H9 (cell line): ENCODE measurements at regions not wholly inside any gene's neighbourhood (a gene's known extent, or its start where the extent isn't known, plus 50 kb on each side); places are given as distances from the start of the nearest gene placed in this dataset.

ENCODE experiments used
- DNase-seq: peaks from one replicate; pipeline ENCODE4 v3.0.0-alpha.2; 2017
- H2AFZ ChIP-seq: one replicate; pipeline ENCODE4 v1.6.1; 2013; ENCODE audit warnings: mild to moderate bottlenecking, low read length, control low read depth, moderate library complexity
- H2AK5ac ChIP-seq: 2 replicates; pipeline ENCODE4 v1.6.1; 2013; ENCODE audit warnings: low read length, control low read depth, mixed read lengths; ENCODE audit not compliant: insufficient read length
- H2BK120ac ChIP-seq: one replicate; pipeline ENCODE4 v1.6.1; 2013; ENCODE audit warnings: low read depth, mild to moderate bottlenecking, low read length, control low read depth, inconsistent platforms; ENCODE audit not compliant: poor library complexity, severe bottlenecking
- H2BK12ac ChIP-seq: 2 replicates; pipeline ENCODE4 v1.6.1; 2013; ENCODE audit warnings: low read length, control low read depth, mixed read lengths, low read depth; ENCODE audit not compliant: insufficient read length
- H2BK15ac ChIP-seq: 2 replicates; pipeline ENCODE4 v1.6.1; 2013; ENCODE audit warnings: low read depth, low read length, control low read depth
- H2BK20ac ChIP-seq: one replicate; pipeline ENCODE4 v1.6.1; 2013; ENCODE audit warnings: low read depth, mild to moderate bottlenecking, low read length, control low read depth, inconsistent platforms; ENCODE audit not compliant: poor library complexity, severe bottlenecking
- H2BK5ac ChIP-seq: 2 replicates; pipeline ENCODE4 v1.6.1; 2013; ENCODE audit warnings: low read length, control low read depth, mixed read lengths; ENCODE audit not compliant: insufficient read length
- H3K14ac ChIP-seq: 2 replicates; pipeline ENCODE4 v1.6.1; 2013; ENCODE audit warnings: low read length, control low read depth; ENCODE audit not compliant: insufficient read depth
- H3K18ac ChIP-seq: 2 replicates; pipeline ENCODE4 v1.6.1; 2013; ENCODE audit warnings: low read depth, mild to moderate bottlenecking, mixed read lengths, low read length, control low read depth; ENCODE audit not compliant: insufficient read length
- H3K23ac ChIP-seq: 2 replicates; pipeline ENCODE4 v1.6.1; 2013; ENCODE audit warnings: low read length, control low read depth, mixed read lengths, low read depth; ENCODE audit not compliant: insufficient read length
- H3K23me2 ChIP-seq: 2 replicates; pipeline ENCODE4 v1.6.1; 2013; ENCODE audit warnings: low read depth, mild to moderate bottlenecking, mixed read lengths, low read length, control low read depth; ENCODE audit not compliant: insufficient read length, poor library complexity, severe bottlenecking
- H3K27ac ChIP-seq: 2 replicates; pipeline ENCODE4 v1.5.1; 2013; ENCODE audit warnings: low read length, control low read depth, mixed read lengths, low read depth; ENCODE audit not compliant: insufficient read length
- H3K27me3 ChIP-seq: 2 replicates; pipeline ENCODE4 v1.6.1; 2013; ENCODE audit warnings: low read length, control low read depth, inconsistent platforms; ENCODE audit not compliant: insufficient read depth
- H3K4ac ChIP-seq: 2 replicates; pipeline ENCODE4 v1.6.1; 2013; ENCODE audit warnings: low read depth, mild to moderate bottlenecking, control low read depth, inconsistent platforms, low read length, moderate library complexity
- H3K4me1 ChIP-seq: 2 replicates; pipeline ENCODE4 v1.6.1; 2013; ENCODE audit warnings: low read length, control low read depth, inconsistent platforms; ENCODE audit not compliant: insufficient read depth
- H3K4me2 ChIP-seq: 2 replicates; pipeline ENCODE4 v1.6.1; 2013; ENCODE audit warnings: low read length, control low read depth, mixed read lengths; ENCODE audit not compliant: insufficient read length, insufficient read depth
- H3K56ac ChIP-seq: 2 replicates; pipeline ENCODE4 v1.6.1; 2013; ENCODE audit warnings: low read depth, mild to moderate bottlenecking, mixed read lengths, low read length, control low read depth; ENCODE audit not compliant: insufficient read length
- H3K79me1 ChIP-seq: 2 replicates; pipeline ENCODE4 v1.6.1; 2013; ENCODE audit warnings: low read depth, mild to moderate bottlenecking, moderate library complexity, low read length, control low read depth, inconsistent platforms; ENCODE audit not compliant: insufficient read depth, poor library complexity, severe bottlenecking
- H3K79me2 ChIP-seq: 2 replicates; pipeline ENCODE4 v1.6.1; 2013; ENCODE audit warnings: low read length, control low read depth, inconsistent platforms; ENCODE audit not compliant: insufficient read depth
- H3K9ac ChIP-seq: 2 replicates; pipeline ENCODE4 v1.6.1; 2013; ENCODE audit warnings: low read length, control low read depth, mixed read lengths; ENCODE audit not compliant: insufficient read length; ENCODE audit errors: extremely low read depth
- H3K9me3 ChIP-seq: one replicate; pipeline ENCODE4 v1.6.1; 2013; ENCODE audit warnings: low read depth, low read length, inconsistent platforms; ENCODE audit not compliant: control insufficient read depth
- H3T11ph ChIP-seq: one replicate; pipeline ENCODE4 v1.6.1; 2013; ENCODE audit warnings: mild to moderate bottlenecking, low read length, control low read depth, inconsistent platforms
- H4K20me1 ChIP-seq: one replicate; pipeline ENCODE4 v1.6.1; 2013; ENCODE audit not compliant: control insufficient read depth, insufficient read length, insufficient read depth
- H4K5ac ChIP-seq: 2 replicates; pipeline ENCODE4 v1.6.1; 2013; ENCODE audit warnings: low read depth, mild to moderate bottlenecking, mixed read lengths, low read length, control low read depth; ENCODE audit not compliant: insufficient read length
- H4K8ac ChIP-seq: replicated peaks from 2 replicates; pipeline ENCODE4 v1.6.1; 2013; ENCODE audit warnings: low read length, control low read depth, mixed read lengths, low read depth; ENCODE audit not compliant: insufficient read length
- H4K91ac ChIP-seq: 2 replicates; pipeline ENCODE4 v1.6.1; 2013; ENCODE audit warnings: low read depth, mild to moderate bottlenecking, moderate library complexity, mixed read lengths, low read length, control low read depth; ENCODE audit not compliant: insufficient read length
- H3K27ac Mint-ChIP-seq, 3 experiments: 2 replicates in 2 of 3; 3 replicates in 1 of 3; pipeline ENCODE4 v1.8.0; 2020 to 2021; ENCODE audit warnings: mixed read lengths in 3 of 3, mild to moderate bottlenecking in 1 of 3, moderate library complexity in 1 of 3
- H3K27me3 Mint-ChIP-seq: 2 replicates; pipeline ENCODE4 v1.8.0; 2021; ENCODE audit warnings: low read depth, mild to moderate bottlenecking, moderate library complexity, mixed read lengths
- H3K36me3 Mint-ChIP-seq, 3 experiments: 2 replicates in 2 of 3; 3 replicates in 1 of 3; pipeline ENCODE4 v1.8.0; 2020 to 2021; ENCODE audit warnings: low read depth in 3 of 3, mixed read lengths in 3 of 3; ENCODE audit not compliant: insufficient read depth in 1 of 3
- H3K4me1 Mint-ChIP-seq, 2 experiments: 2 replicates each; pipeline ENCODE4 v1.8.0; 2020; ENCODE audit warnings: mixed read lengths in 2 of 2
- H3K4me3 Mint-ChIP-seq, 2 experiments: 2 replicates in 1 of 2; 3 replicates in 1 of 2; pipeline ENCODE4 v1.8.0; 2020 to 2021; ENCODE audit warnings: mild to moderate bottlenecking in 2 of 2, mixed read lengths in 2 of 2, moderate library complexity in 1 of 2
- H3K9me3 Mint-ChIP-seq, 2 experiments: 2 replicates in 1 of 2; 3 replicates in 1 of 2; pipeline ENCODE4 v1.8.0; 2020; ENCODE audit warnings: mild to moderate bottlenecking in 2 of 2, mixed read lengths in 2 of 2, moderate library complexity in 1 of 2
- WGBS: extraction: QIAGEN DNeasy Blood & Tissue Kit; methylation state at CpG from one replicate; pipeline ENCODE4 v1.1.7; 2013; ENCODE audit warnings: missing lambda C conversion rate, low lambda C conversion rate, mixed read lengths; ENCODE audit not compliant: insufficient read length; ENCODE audit errors: extremely low coverage; 5-methylcytosine and 5-hydroxymethylcytosine counted together
- TF ChIP-seq, protein P1 (sequence below): fragments of 200-600 bp; sonication (generic); conservative IDR thresholded peaks from 3 replicates; pipeline ENCODE4 v1.8.0; 2021; ENCODE audit warnings: antibody characterized with exemption, mild to moderate bottlenecking

DNA sequence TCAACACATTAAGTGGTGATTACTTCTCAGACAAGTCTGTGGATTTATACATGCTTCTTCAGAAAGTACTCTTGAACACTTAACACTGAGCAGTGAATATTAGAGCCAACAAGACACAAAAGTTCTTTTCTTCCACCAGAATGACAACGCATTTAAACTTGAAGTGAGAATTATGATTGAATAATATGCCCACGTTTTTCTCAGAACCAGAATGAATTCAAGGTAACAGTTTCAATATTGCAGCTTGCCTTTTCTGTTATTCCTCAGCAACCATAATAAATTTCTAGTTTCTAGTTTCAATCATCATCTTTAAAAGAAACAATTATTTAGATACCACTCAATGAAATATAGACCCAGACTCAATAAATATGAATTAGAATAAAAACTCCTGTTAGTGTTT, 547.0 kb downstream of the NUP35 start:
- no CpG with 5 or more reads among the region's 2 CpGs for WGBS
- H3K36me3 Mint-ChIP-seq: no peaks in the 10 kb centered on the region
- no peaks in the 10 kb centered on the region for H3K9me3 Mint-ChIP-seq

More for the DNA sequence above, 547.0 kb downstream of the NUP35 start:
- Histone ChIP-seq H3K4ac (no peak overlapping the region), H3K56ac (no peak overlapping the region), H2AK5ac (no peak overlapping the region), H2BK12ac (no peak overlapping the region), H2BK120ac (no peak overlapping the region), H3K4me2 (no peak overlapping the region), H3K23me2 (no peaks in the 10 kb centered on the region), H2BK5ac (no peak overlapping the region), H3K23ac (no peak overlapping the region), H3K9me3 (no peaks in the 10 kb centered on the region), H3K4me1 (no peaks in the 10 kb centered on the region), H4K8ac (no peak overlapping the region), H4K20me1 (no peaks in the 10 kb centered on the region), H3K18ac (no peak overlapping the region), H3K14ac (no peak overlapping the region), H3K9ac (no peak overlapping the region), H3T11ph (no peak overlapping the region), H4K5ac (no peak overlapping the region), H3K79me1 (no peaks in the 10 kb centered on the region), H3K27ac (no peak overlapping the region), H4K91ac (no peak overlapping the region), H3K79me2 (no peaks in the 10 kb centered on the region), H2AFZ (no peak overlapping the region), H3K27me3 (peaks cover 2% of the 10 kb centered on the region; the same call in 1 of the 2 replicates), H2BK20ac (no peak overlapping the region), H2BK15ac (no peak overlapping the region)
- H3K27me3 Mint-ChIP-seq: peaks cover 5% of the 10 kb centered on the region
- DNase-seq: no peak
- no peak overlapping the region for H3K27ac Mint-ChIP-seq
- no peak overlapping the region for H3K4me3 Mint-ChIP-seq
- H3K4me1 Mint-ChIP-seq: peaks cover 1 to 8% of the 10 kb centered on the region in 2 experiments
- TF ChIP-seq, protein P1, sequence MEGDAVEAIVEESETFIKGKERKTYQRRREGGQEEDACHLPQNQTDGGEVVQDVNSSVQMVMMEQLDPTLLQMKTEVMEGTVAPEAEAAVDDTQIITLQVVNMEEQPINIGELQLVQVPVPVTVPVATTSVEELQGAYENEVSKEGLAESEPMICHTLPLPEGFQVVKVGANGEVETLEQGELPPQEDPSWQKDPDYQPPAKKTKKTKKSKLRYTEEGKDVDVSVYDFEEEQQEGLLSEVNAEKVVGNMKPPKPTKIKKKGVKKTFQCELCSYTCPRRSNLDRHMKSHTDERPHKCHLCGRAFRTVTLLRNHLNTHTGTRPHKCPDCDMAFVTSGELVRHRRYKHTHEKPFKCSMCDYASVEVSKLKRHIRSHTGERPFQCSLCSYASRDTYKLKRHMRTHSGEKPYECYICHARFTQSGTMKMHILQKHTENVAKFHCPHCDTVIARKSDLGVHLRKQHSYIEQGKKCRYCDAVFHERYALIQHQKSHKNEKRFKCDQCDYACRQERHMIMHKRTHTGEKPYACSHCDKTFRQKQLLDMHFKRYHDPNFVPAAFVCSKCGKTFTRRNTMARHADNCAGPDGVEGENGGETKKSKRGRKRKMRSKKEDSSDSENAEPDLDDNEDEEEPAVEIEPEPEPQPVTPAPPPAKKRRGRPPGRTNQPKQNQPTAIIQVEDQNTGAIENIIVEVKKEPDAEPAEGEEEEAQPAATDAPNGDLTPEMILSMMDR: no peak
